GM23248 (cell line): ENCODE measurements at regions not wholly inside any gene's neighbourhood (a gene's known extent, or its start where the extent isn't known, plus 50 kb on each side); places are given as distances from the start of the nearest gene placed in this dataset.

ENCODE experiments used
- DNase-seq: peaks from one replicate; pipeline ENCODE4 v3.0.0-alpha.2; 2015
- H2AFZ ChIP-seq: fragments of 200-600 bp; sonication (generic); 2 replicates; pipeline ENCODE4 v1.6.1; 2016; ENCODE audit warnings: antibody characterized with exemption
- H3F3A ChIP-seq: fragments of 200-600 bp; sonication (generic); 2 replicates; pipeline ENCODE4 v1.6.1; 2016; ENCODE audit warnings: mild to moderate bottlenecking, antibody characterized with exemption, mixed run types; ENCODE audit not compliant: insufficient read depth
- H3K27ac ChIP-seq: fragments of 200-600 bp; sonication (generic); 2 replicates; pipeline ENCODE4 v1.5.1; 2016; ENCODE audit warnings: mild to moderate bottlenecking
- H3K27me3 ChIP-seq: fragments of 200-600 bp; sonication (generic); replicated peaks from 2 replicates; pipeline ENCODE4 v1.6.1; 2016; ENCODE audit warnings: mild to moderate bottlenecking; ENCODE audit not compliant: insufficient read depth
- H3K36me3 ChIP-seq: fragments of 200-600 bp; sonication (generic); 2 replicates; pipeline ENCODE4 v1.6.1; 2016; ENCODE audit warnings: low read depth, mild to moderate bottlenecking
- H3K4me1 ChIP-seq: fragments of 200-600 bp; sonication (generic); 2 replicates; pipeline ENCODE4 v1.6.1; 2016; ENCODE audit warnings: mild to moderate bottlenecking; ENCODE audit not compliant: insufficient read depth
- H3K4me2 ChIP-seq: fragments of 200-600 bp; sonication (generic); one replicate; pipeline ENCODE4 v1.6.1; 2016; ENCODE audit warnings: mild to moderate bottlenecking; ENCODE audit not compliant: unreplicated experiment
- H3K4me3 ChIP-seq: fragments of 200-600 bp; sonication (generic); 2 replicates; pipeline ENCODE4 v1.5.1; 2016; ENCODE audit warnings: mild to moderate bottlenecking
- H3K79me2 ChIP-seq: fragments of 200-600 bp; sonication (generic); 2 replicates; pipeline ENCODE4 v1.6.1; 2016; ENCODE audit warnings: mild to moderate bottlenecking; ENCODE audit not compliant: insufficient read depth
- H3K9ac ChIP-seq: fragments of 200-600 bp; sonication (generic); 2 replicates; pipeline ENCODE4 v1.6.1; 2016; ENCODE audit warnings: mild to moderate bottlenecking
- H3K9me2 ChIP-seq: fragments of 200-600 bp; sonication (generic); 2 replicates; pipeline ENCODE4 v1.6.1; 2016; ENCODE audit warnings: mixed run types, mild to moderate bottlenecking, moderate library complexity; ENCODE audit not compliant: insufficient read depth
- H3K9me3 ChIP-seq: fragments of 200-600 bp; sonication (generic); one replicate; pipeline ENCODE4 v1.6.1; 2017; ENCODE audit warnings: low read depth
- H4K20me1 ChIP-seq: fragments of 200-600 bp; sonication (generic); 2 replicates; pipeline ENCODE4 v1.6.0; 2016; ENCODE audit not compliant: insufficient read depth
- EZH2 ChIP-seq: fragments of 200-600 bp; sonication (generic); IDR thresholded peaks from 2 replicates; pipeline ENCODE4 v1.6.1; 2018; ENCODE audit warnings: antibody characterized with exemption, mild to moderate bottlenecking; ENCODE audit not compliant: insufficient read depth, poor library complexity, severe bottlenecking
- EZH2phosphoT487 ChIP-seq: fragments of 200-600 bp; sonication (generic); IDR thresholded peaks from 2 replicates; pipeline ENCODE4 v1.6.1; 2018; ENCODE audit warnings: antibody characterized with exemption, moderate library complexity, mild to moderate bottlenecking, low read depth; ENCODE audit not compliant: insufficient read depth
- whole genome bisulfite sequencing, 2 experiments: methylation state at CpG; one replicate each; pipeline ENCODE4 v1.1.6; 2015 to 2017; ENCODE audit warnings: low lambda C conversion rate in 2 of 2, low coverage in 1 of 2; ENCODE audit errors: missing lambda C conversion rate in 2 of 2; 5-methylcytosine and 5-hydroxymethylcytosine counted together
- in situ Hi-C: fragments of 300-500 bp; cut with MboI; formaldehyde crosslinking; loops from 2 replicates; pipeline ENCODE4 v1.15.0; 2020

- no peaks in the 10 kb centered on the region for H3K9me3 ChIP-seq
- H3K36me3 ChIP-seq, result no peaks in the 10 kb centered on the region
- no peaks in the 10 kb centered on the region for H4K20me1 ChIP-seq
- 96% methylated on average over 4 of the region's 4 CpGs for WGBS, 2 experiments
- no peak overlapping the region for H2AFZ ChIP-seq
- no peak overlapping the region for H3K9ac ChIP-seq
- H3K27me3 ChIP-seq, result no peaks in the 10 kb centered on the region; the same call in 1 of the 2 replicates
- TF ChIP-seq EZH2phosphoT487 (no peak), EZH2 (no peak)
- in situ Hi-C loops, result no loop called here
- H3K9me2 ChIP-seq, result no peaks in the 10 kb centered on the region
- H3K27ac ChIP-seq, result no peak overlapping the region
- peaks cover 6% of the 10 kb centered on the region for H3F3A ChIP-seq
- peaks cover 16% of the 10 kb centered on the region for H3K4me1 ChIP-seq
- peak overlapping the region; percentile 5 for H3K4me2 ChIP-seq
- H3K79me2 ChIP-seq, result no peaks in the 10 kb centered on the region
- DNase-seq, result no peak
- H3K4me3 ChIP-seq, result no peak overlapping the region
These were observed 56.3 kb upstream of the ZDBF2 start for GRCh38 chr2:206218156-206218555.

- Histone ChIP-seq H3F3A (no peaks in the 10 kb centered on the region), H3K27ac (no peak overlapping the region), H3K4me3 (no peak overlapping the region), H4K20me1 (no peaks in the 10 kb centered on the region), H3K27me3 (no peaks in the 10 kb centered on the region; the same call in 1 of the 2 replicates), H3K4me2 (no peak overlapping the region), H3K9me2 (no peaks in the 10 kb centered on the region), H3K36me3 (no peaks in the 10 kb centered on the region), H2AFZ (no peak overlapping the region), H3K9me3 (no peaks in the 10 kb centered on the region), H3K79me2 (no peaks in the 10 kb centered on the region), H3K9ac (no peak overlapping the region), H3K4me1 (peaks cover 11% of the 10 kb centered on the region)
- WGBS, 2 experiments, result 72 to 73% methylated on average over 4 of the region's 4 CpGs
- TF ChIP-seq EZH2phosphoT487 (no peak), EZH2 (no peak)
- no peak for DNase-seq
- in situ Hi-C loops, result no loop called here
These were observed 55.5 kb upstream of the ZDBF2 start for GRCh38 chr2:206218796-206219499.

GRCh38 chr2:206219957-206220356, 54.5 kb upstream of the ZDBF2 start:
- no peak for DNase-seq
- Histone ChIP-seq H3K36me3 (no peaks in the 10 kb centered on the region), H4K20me1 (no peaks in the 10 kb centered on the region), H3K9me2 (no peaks in the 10 kb centered on the region), H2AFZ (no peak overlapping the region), H3F3A (no peaks in the 10 kb centered on the region), H3K4me1 (peaks cover 11% of the 10 kb centered on the region), H3K9me3 (no peaks in the 10 kb centered on the region), H3K4me2 (no peak overlapping the region), H3K4me3 (no peak overlapping the region), H3K9ac (no peak overlapping the region), H3K27ac (no peak overlapping the region), H3K27me3 (no peaks in the 10 kb centered on the region; the same call in 1 of the 2 replicates), H3K79me2 (no peaks in the 10 kb centered on the region)
- 55 to 57% methylated on average over 3 of the region's 3 CpGs for WGBS, 2 experiments
- TF ChIP-seq EZH2phosphoT487 (no peak), EZH2 (no peak)
- in situ Hi-C loops, result no loop called here

- Histone ChIP-seq H3K79me2 (no peaks in the 10 kb centered on the region), H3K36me3 (no peaks in the 10 kb centered on the region), H3K27me3 (no peaks in the 10 kb centered on the region; the same call in 1 of the 2 replicates), H3F3A (no peaks in the 10 kb centered on the region), H3K9ac (no peak overlapping the region), H3K27ac (no peak overlapping the region), H3K9me2 (no peaks in the 10 kb centered on the region), H4K20me1 (no peaks in the 10 kb centered on the region), H3K4me3 (no peak overlapping the region), H3K4me1 (peaks cover 11% of the 10 kb centered on the region), H3K4me2 (no peak overlapping the region), H3K9me3 (no peaks in the 10 kb centered on the region), H2AFZ (no peak overlapping the region)
- no peak for TF ChIP-seq EZH2
- no peak for TF ChIP-seq EZH2phosphoT487
- in situ Hi-C loops, result no loop called here
- no peak for DNase-seq
- WGBS, 2 experiments, result 37 to 56% methylated on average over 3 of the region's 3 CpGs
These were observed 53.5 kb upstream of the ZDBF2 start for GRCh38 chr2:206220997-206221396.
